GM23338 (cell line): ENCODE measurements at regions not wholly inside any gene's neighbourhood (a gene's known extent, or its start where the extent isn't known, plus 50 kb on each side); places are given as distances from the start of the nearest gene placed in this dataset.

Source experiments
- ATAC-seq: fragments of 200-7000 bp; cut with Tn5 transposase; 3 replicates; pipeline ENCODE4 v1.9.1; 2020
- DNase-seq: peaks from one replicate; pipeline ENCODE4 v3.0.0-alpha.2; 2015; ENCODE audit warnings: low spot score
- H2AFZ ChIP-seq: fragments of 200-600 bp; sonication (generic); 2 replicates; pipeline ENCODE4 v1.8.0; 2016; ENCODE audit warnings: antibody characterized with exemption, mild to moderate bottlenecking, moderate library complexity
- H3F3A ChIP-seq: fragments of 200-600 bp; sonication (generic); replicated peaks from 2 replicates; pipeline ENCODE4 v1.8.0; 2017; ENCODE audit warnings: antibody characterized with exemption, mixed run types, low read depth
- H3K27ac ChIP-seq: fragments of 200-600 bp; sonication (generic); 2 replicates; pipeline ENCODE4 v1.6.1; 2016; ENCODE audit warnings: low read depth
- H3K27me3 ChIP-seq: fragments of 200-600 bp; sonication (generic); 2 replicates; pipeline ENCODE4 v1.8.0; 2016; ENCODE audit warnings: mild to moderate bottlenecking, mixed run types, moderate library complexity; ENCODE audit not compliant: insufficient read depth
- H3K36me3 ChIP-seq: fragments of 200-600 bp; sonication (generic); 2 replicates; pipeline ENCODE4 v1.8.0; 2016; ENCODE audit warnings: mild to moderate bottlenecking; ENCODE audit not compliant: insufficient read depth
- H3K4me1 ChIP-seq: fragments of 200-600 bp; sonication (generic); 2 replicates; pipeline ENCODE4 v1.8.0; 2016; ENCODE audit warnings: mild to moderate bottlenecking, moderate library complexity; ENCODE audit not compliant: insufficient read depth
- H3K4me2 ChIP-seq: fragments of 200-600 bp; sonication (generic); 2 replicates; pipeline ENCODE4 v1.7.1; 2017; ENCODE audit warnings: mixed run types
- H3K4me3 ChIP-seq: fragments of 200-600 bp; sonication (generic); 2 replicates; pipeline ENCODE4 v1.6.1; 2016; ENCODE audit warnings: mixed run types
- H3K79me2 ChIP-seq: fragments of 200-600 bp; sonication (generic); replicated peaks from 2 replicates; pipeline ENCODE4 v1.8.0; 2017; ENCODE audit warnings: mild to moderate bottlenecking; ENCODE audit not compliant: insufficient read depth
- H3K9me2 ChIP-seq: fragments of 200-600 bp; sonication (generic); 2 replicates; pipeline ENCODE4 v1.8.0; 2017; ENCODE audit not compliant: insufficient read depth
- H4K20me1 ChIP-seq: fragments of 200-600 bp; sonication (generic); replicated peaks from 2 replicates; pipeline ENCODE4 v1.8.0; 2017; ENCODE audit warnings: mild to moderate bottlenecking; ENCODE audit not compliant: insufficient read depth
- H3K27ac Mint-ChIP-seq: 2 replicates; pipeline ENCODE4 v1.8.0; 2020; ENCODE audit warnings: inconsistent platforms, mild to moderate bottlenecking, moderate library complexity, mixed read lengths
- H3K27me3 Mint-ChIP-seq: 3 replicates; pipeline ENCODE4 v1.8.0; 2022; ENCODE audit warnings: low read depth, mild to moderate bottlenecking, moderate library complexity, mixed read lengths, inconsistent platforms; ENCODE audit not compliant: insufficient read depth, poor library complexity
- H3K36me3 Mint-ChIP-seq: 3 replicates; pipeline ENCODE4 v1.8.0; 2021; ENCODE audit warnings: low read depth, mild to moderate bottlenecking, inconsistent platforms, moderate library complexity, mixed read lengths
- H3K4me1 Mint-ChIP-seq: 3 replicates; pipeline ENCODE4 v1.8.0; 2020; ENCODE audit warnings: mild to moderate bottlenecking, inconsistent platforms, mixed read lengths
- H3K4me3 Mint-ChIP-seq: 3 replicates; pipeline ENCODE4 v1.8.0; 2021; ENCODE audit warnings: moderate library complexity, mild to moderate bottlenecking, inconsistent platforms, mixed read lengths
- H3K9me3 Mint-ChIP-seq: 3 replicates; pipeline ENCODE4 v1.8.0; 2020; ENCODE audit warnings: moderate library complexity, mild to moderate bottlenecking, inconsistent platforms, mixed read lengths
- CREB1 ChIP-seq: fragments of 250-450 bp; sonication (Bioruptor Pico); IDR thresholded peaks from 2 replicates; pipeline ENCODE4 v1.5.0; 2020; ENCODE audit warnings: low read depth, mild to moderate bottlenecking, moderate library complexity
- CTCF ChIP-seq, 2 experiments: fragments of 200-600 bp in 1 of 2; sonication (generic) in 1 of 2; conservative IDR thresholded peaks; 2 replicates each; pipeline versions ENCODE4 v1.5.1 to v1.6.1; 2016 to 2017; ENCODE audit warnings: antibody characterized with exemption in 2 of 2, low read depth in 2 of 2, mild to moderate bottlenecking in 2 of 2, moderate library complexity in 1 of 2
- ETS1 ChIP-seq: IDR thresholded peaks from 2 replicates; pipeline ENCODE4 v1.6.1; 2016; ENCODE audit warnings: antibody characterized with exemption
- EZH2 ChIP-seq: fragments of 200-600 bp; sonication (generic); IDR thresholded peaks from one replicate; pipeline ENCODE4 v1.8.0; 2017; ENCODE audit warnings: antibody characterized with exemption, mild to moderate bottlenecking, low read depth; ENCODE audit not compliant: unreplicated experiment
- EZH2phosphoT487 ChIP-seq: fragments of 200-600 bp; sonication (generic); IDR thresholded peaks from one replicate; pipeline ENCODE4 v1.8.1; 2018; ENCODE audit warnings: antibody characterized with exemption; ENCODE audit not compliant: unreplicated experiment
- JUNB ChIP-seq: IDR thresholded peaks from one replicate; pipeline ENCODE4 v1.6.1; 2016; ENCODE audit warnings: antibody characterized with exemption; ENCODE audit not compliant: unreplicated experiment
- NANOG ChIP-seq: IDR thresholded peaks from 2 replicates; pipeline ENCODE4 v1.6.1; 2016; ENCODE audit warnings: antibody characterized with exemption, borderline replicate concordance
- REST ChIP-seq: IDR thresholded peaks from one replicate; pipeline ENCODE4 v1.6.1; 2018; ENCODE audit warnings: antibody characterized with exemption; ENCODE audit not compliant: unreplicated experiment
- STAT1 ChIP-seq: IDR thresholded peaks from one replicate; pipeline ENCODE4 v1.6.1; 2016; ENCODE audit warnings: antibody characterized with exemption; ENCODE audit not compliant: unreplicated experiment
- ZNF331 ChIP-seq: fragments of 250-450 bp; sonication (Bioruptor Pico); IDR thresholded peaks from 2 replicates; pipeline ENCODE4 v1.5.0; 2020; ENCODE audit warnings: low read depth, mild to moderate bottlenecking, moderate library complexity
- ZNF462 ChIP-seq: fragments of 250-450 bp; sonication (Bioruptor Pico); IDR thresholded peaks from 2 replicates; pipeline ENCODE4 v1.5.0; 2020; ENCODE audit warnings: mild to moderate bottlenecking, moderate library complexity

GRCh38 chr2:33949371-33949770 is 350.3 kb upstream of the FAM98A start:
- no peaks in the 10 kb centered on the region for H3K79me2 ChIP-seq
- Mint-ChIP-seq H3K36me3 (peaks cover 7% of the 10 kb centered on the region; the same call in 1 of the 3 replicates), H3K27ac (no peak overlapping the region), H3K9me3 (peaks cover 26% of the 10 kb centered on the region), H3K4me3 (no peak overlapping the region), H3K4me1 (no peaks in the 10 kb centered on the region), H3K27me3 (peaks cover 3% of the 10 kb centered on the region)
- H4K20me1 ChIP-seq, result no peaks in the 10 kb centered on the region
- peaks cover 10% of the 10 kb centered on the region for H3K9me2 ChIP-seq
- no peak for DNase-seq
- no peaks in the 10 kb centered on the region for H3K27me3 ChIP-seq
- no peak overlapping the region for H3K4me3 ChIP-seq
- no peak overlapping the region for H3K4me2 ChIP-seq
- no peak overlapping the region for H2AFZ ChIP-seq
- no peak for TF ChIP-seq ZNF331 (CRISPR knock-in tag)
- TF ChIP-seq NANOG, result no peak
- no peak for TF ChIP-seq ZNF462 (CRISPR knock-in tag)
- no peak for TF ChIP-seq CREB1 (CRISPR knock-in tag)
- TF ChIP-seq STAT1, result no peak
- TF ChIP-seq JUNB, result no peak
- no peak for TF ChIP-seq EZH2phosphoT487
- TF ChIP-seq ETS1, result no peak
- TF ChIP-seq CTCF (conservative IDR thresholded peaks at IDR 0.05; ENCODE audit: low read depth in 2 of 2), result no peak
- TF ChIP-seq REST, result no peak
- no peak for TF ChIP-seq EZH2
- H3K36me3 ChIP-seq, result no peaks in the 10 kb centered on the region
- H3K4me1 ChIP-seq, result no peaks in the 10 kb centered on the region
- H3F3A ChIP-seq, result no peaks in the 10 kb centered on the region
- no peak for ATAC-seq
- no peak overlapping the region for H3K27ac ChIP-seq
